GM21717 (cell line): ENCODE measurements at regions not wholly inside any gene's neighbourhood (a gene's known extent, or its start where the extent isn't known, plus 50 kb on each side); places are given as distances from the start of the nearest gene placed in this dataset.
"Not testable (repeated sequence)": the region's sequence is repeated elsewhere in the genome, so short reads cannot be mapped to it uniquely, and the experiment has no call there.

Source experiments
- ATAC-seq: cut with Tn5 transposase; IDR thresholded peaks from one replicate; pipeline ENCODE4 v1.9.1; 2021; ENCODE audit warnings: mild to moderate bottlenecking, moderate library complexity; ENCODE audit not compliant: unreplicated experiment

- ATAC-seq = no peak
These were observed 211.1 kb upstream of the DAAM1 start for GRCh38 chr14:58977366-58977765.

GRCh38 chr14:58978343-58978742 is 210.1 kb upstream of the DAAM1 start:
- no peak for ATAC-seq

- no peak for ATAC-seq
These were observed 209.1 kb upstream of the DAAM1 start for GRCh38 chr14:58979325-58979724.

- no peak for ATAC-seq
These were observed 206.6 kb upstream of the DAAM1 start for GRCh38 chr14:58981840-58982239.

- no peak for ATAC-seq
These were observed 202.7 kb upstream of the DAAM1 start for GRCh38 chr14:58985786-58986185.

GRCh38 chr14:58987591-58987990 is 200.9 kb upstream of the DAAM1 start:
- no peak for ATAC-seq

GRCh38 chr14:58992935-58993334 is 195.5 kb upstream of the DAAM1 start:
- ATAC-seq = no peak

- no peak for ATAC-seq
These were observed 194.3 kb upstream of the DAAM1 start for GRCh38 chr14:58994130-58994529.

- ATAC-seq = no peak
These were observed 184.5 kb upstream of the DAAM1 start for GRCh38 chr14:59004012-59004411.

- not testable (repeated sequence) for ATAC-seq
These were observed 182.3 kb upstream of the DAAM1 start for GRCh38 chr14:59006179-59006578.

- ATAC-seq = no peak
These were observed 178.5 kb upstream of the DAAM1 start for GRCh38 chr14:59009967-59010366.

- no peak for ATAC-seq
These were observed 174.7 kb upstream of the DAAM1 start for GRCh38 chr14:59013672-59014298.

GRCh38 chr14:59015482-59015881 is 173.0 kb upstream of the DAAM1 start:
- no peak for ATAC-seq

- no peak for ATAC-seq
These were observed 171.0 kb upstream of the DAAM1 start for GRCh38 chr14:59017285-59017965.

- ATAC-seq = no peak
These were observed 170.0 kb upstream of the DAAM1 start for GRCh38 chr14:59018460-59018859.

- no peak for ATAC-seq
These were observed 169.5 kb upstream of the DAAM1 start for GRCh38 chr14:59018978-59019377.

GRCh38 chr14:59020382-59020781 is 168.1 kb upstream of the DAAM1 start:
- ATAC-seq = no peak

GRCh38 chr14:59022144-59022543 is 166.3 kb upstream of the DAAM1 start:
- no peak for ATAC-seq

GRCh38 chr14:59026081-59026480 is 162.4 kb upstream of the DAAM1 start:
- ATAC-seq = no peak

- not testable (repeated sequence) for ATAC-seq
These were observed 161.8 kb upstream of the DAAM1 start for GRCh38 chr14:59026640-59027039.

- peak; percentile 92 for ATAC-seq
These were observed 159.8 kb upstream of the DAAM1 start for GRCh38 chr14:59028476-59029202.

- no peak for ATAC-seq
These were observed 155.6 kb upstream of the DAAM1 start for GRCh38 chr14:59032826-59033225.
